ENCODE measurements at regions not wholly inside any gene's neighbourhood (a gene's known extent, or its start where the extent isn't known, plus 50 kb on each side); places are given as distances from the start of the nearest gene placed in this dataset.

DNA sequence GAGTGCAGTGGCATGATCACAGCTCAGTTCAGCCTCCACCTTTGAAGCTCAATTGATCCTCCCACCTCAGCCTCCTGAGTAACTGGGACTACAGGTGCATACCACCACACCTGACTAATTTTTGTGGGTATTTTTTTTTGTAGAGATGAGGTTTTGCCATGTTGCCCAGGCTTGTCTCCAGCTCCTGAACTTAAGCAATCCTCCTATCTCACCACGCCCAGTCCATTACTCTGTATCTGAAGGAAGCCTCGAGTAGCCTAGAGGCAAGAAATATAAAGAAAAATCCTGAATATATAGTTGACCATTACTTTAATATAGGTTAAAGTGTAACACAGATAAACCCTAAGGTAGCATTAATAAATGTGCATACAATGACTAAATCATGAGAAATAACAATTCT is 686.8 kb upstream of the PIK3C3 start:
- TF ChIP-seq POLR2A (IDR thresholded peaks at IDR 0.05) (no peak), POLR2AphosphoS5 (IDR thresholded peaks at IDR 0.05) (no peak)
- TF ChIP-seq, protein P1, sequence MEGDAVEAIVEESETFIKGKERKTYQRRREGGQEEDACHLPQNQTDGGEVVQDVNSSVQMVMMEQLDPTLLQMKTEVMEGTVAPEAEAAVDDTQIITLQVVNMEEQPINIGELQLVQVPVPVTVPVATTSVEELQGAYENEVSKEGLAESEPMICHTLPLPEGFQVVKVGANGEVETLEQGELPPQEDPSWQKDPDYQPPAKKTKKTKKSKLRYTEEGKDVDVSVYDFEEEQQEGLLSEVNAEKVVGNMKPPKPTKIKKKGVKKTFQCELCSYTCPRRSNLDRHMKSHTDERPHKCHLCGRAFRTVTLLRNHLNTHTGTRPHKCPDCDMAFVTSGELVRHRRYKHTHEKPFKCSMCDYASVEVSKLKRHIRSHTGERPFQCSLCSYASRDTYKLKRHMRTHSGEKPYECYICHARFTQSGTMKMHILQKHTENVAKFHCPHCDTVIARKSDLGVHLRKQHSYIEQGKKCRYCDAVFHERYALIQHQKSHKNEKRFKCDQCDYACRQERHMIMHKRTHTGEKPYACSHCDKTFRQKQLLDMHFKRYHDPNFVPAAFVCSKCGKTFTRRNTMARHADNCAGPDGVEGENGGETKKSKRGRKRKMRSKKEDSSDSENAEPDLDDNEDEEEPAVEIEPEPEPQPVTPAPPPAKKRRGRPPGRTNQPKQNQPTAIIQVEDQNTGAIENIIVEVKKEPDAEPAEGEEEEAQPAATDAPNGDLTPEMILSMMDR (IDR thresholded peaks at IDR 0.05): no peak
